ENCODE measurements at regions not wholly inside any gene's neighbourhood (a gene's known extent, or its start where the extent isn't known, plus 50 kb on each side); places are given as distances from the start of the nearest gene placed in this dataset.

DNA sequence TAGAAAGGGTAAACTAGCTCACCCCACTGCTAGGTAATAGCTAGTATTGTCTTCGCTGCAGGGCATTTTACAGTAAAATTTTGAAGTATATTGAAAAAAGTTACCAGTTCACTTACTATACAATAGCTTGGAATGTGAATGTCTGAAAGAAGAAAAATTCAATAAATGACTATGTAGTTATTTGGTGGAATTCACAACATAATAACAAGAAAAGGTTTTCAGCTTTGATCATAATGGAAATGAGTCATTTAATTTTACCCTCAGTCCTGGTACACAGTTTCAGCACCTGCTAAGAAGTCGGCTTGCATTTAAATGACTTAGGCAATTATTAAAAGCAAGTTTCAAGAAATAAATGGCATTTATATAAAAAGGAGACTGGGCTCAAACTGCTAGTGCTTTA, 90.4 kb downstream of the NUP35 start:
- peaks cover 1% of the 10 kb centered on the region for H3K9me3 ChIP-seq (replicated peaks)
- H3K4me1 ChIP-seq, result no peaks in the 10 kb centered on the region
- no peaks in the 10 kb centered on the region for H3K36me3 ChIP-seq
- TF ChIP-seq, protein P1, sequence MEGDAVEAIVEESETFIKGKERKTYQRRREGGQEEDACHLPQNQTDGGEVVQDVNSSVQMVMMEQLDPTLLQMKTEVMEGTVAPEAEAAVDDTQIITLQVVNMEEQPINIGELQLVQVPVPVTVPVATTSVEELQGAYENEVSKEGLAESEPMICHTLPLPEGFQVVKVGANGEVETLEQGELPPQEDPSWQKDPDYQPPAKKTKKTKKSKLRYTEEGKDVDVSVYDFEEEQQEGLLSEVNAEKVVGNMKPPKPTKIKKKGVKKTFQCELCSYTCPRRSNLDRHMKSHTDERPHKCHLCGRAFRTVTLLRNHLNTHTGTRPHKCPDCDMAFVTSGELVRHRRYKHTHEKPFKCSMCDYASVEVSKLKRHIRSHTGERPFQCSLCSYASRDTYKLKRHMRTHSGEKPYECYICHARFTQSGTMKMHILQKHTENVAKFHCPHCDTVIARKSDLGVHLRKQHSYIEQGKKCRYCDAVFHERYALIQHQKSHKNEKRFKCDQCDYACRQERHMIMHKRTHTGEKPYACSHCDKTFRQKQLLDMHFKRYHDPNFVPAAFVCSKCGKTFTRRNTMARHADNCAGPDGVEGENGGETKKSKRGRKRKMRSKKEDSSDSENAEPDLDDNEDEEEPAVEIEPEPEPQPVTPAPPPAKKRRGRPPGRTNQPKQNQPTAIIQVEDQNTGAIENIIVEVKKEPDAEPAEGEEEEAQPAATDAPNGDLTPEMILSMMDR (IDR thresholded peaks at IDR 0.05; ENCODE audit: borderline replicate concordance), result no peak
- no peak overlapping the region for H3K27ac ChIP-seq (replicated peaks)
- intact Hi-C loops (cut with micrococcal nuclease), result no loop called here
- no peak overlapping the region for H3K4me3 ChIP-seq
- no peaks in the 10 kb centered on the region for H3K27me3 ChIP-seq (ENCODE audit: low read depth)
- no peak for DNase-seq

DNA sequence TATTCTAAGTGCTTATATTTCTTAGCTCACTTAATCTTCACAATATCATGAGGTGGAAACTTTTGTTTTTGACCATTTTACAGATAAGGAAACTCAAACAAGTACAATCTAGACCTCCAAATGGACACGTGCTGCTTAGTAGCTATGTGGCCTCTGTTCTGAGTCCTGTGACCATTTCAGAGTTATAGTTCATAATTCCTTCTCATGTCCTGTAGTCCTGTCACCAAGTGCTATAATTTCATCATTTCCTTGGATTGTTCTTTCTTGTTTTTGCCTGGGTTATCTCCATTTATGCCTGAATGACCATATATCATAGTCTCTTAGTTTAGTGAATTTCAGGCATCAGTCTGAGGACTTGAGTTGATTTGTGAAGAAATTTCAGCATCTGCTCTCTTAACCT, 91.7 kb downstream of the NUP35 start:
- intact Hi-C loops (cut with micrococcal nuclease), result no loop called here
- TF ChIP-seq, protein P1 (IDR thresholded peaks at IDR 0.05; ENCODE audit: borderline replicate concordance), result no peak
- H3K4me3 ChIP-seq, result no peak overlapping the region

DNA sequence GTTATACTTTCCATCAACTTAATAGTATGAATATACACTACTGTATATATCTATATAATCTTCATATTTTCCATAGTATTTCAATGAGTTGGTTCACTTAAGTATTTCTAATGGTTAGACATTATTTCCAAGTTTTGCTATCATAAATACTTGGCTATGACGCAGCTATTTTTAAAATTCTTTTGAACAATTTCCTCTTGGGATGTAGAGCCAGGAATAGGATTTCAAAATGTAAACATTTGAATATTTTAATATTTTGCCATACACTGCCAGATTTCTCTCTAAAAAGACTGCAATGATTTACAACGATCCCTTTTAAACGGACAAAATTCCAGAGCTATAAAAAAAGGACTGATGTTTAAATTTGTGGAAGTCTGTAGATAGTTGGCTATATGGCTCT, 95.6 kb downstream of the NUP35 start:
- TF ChIP-seq, protein P1 (IDR thresholded peaks at IDR 0.05; ENCODE audit: borderline replicate concordance), result no peak
- Histone ChIP-seq H3K36me3 (no peaks in the 10 kb centered on the region), H3K4me3 (no peak overlapping the region), H3K27me3 (ENCODE audit: low read depth) (no peaks in the 10 kb centered on the region), H3K27ac (replicated peaks) (no peak overlapping the region), H3K4me1 (no peaks in the 10 kb centered on the region), H3K9me3 (replicated peaks) (no peaks in the 10 kb centered on the region)
- intact Hi-C loops (cut with micrococcal nuclease), result no loop called here
- no peak for DNase-seq

More for the DNA sequence above, 91.7 kb downstream of the NUP35 start:
- H3K4me1 ChIP-seq, result no peaks in the 10 kb centered on the region
- no peak for DNase-seq
- no peaks in the 10 kb centered on the region for H3K36me3 ChIP-seq
- H3K9me3 ChIP-seq (replicated peaks), result no peaks in the 10 kb centered on the region
- H3K27ac ChIP-seq (replicated peaks), result no peak overlapping the region
- no peaks in the 10 kb centered on the region for H3K27me3 ChIP-seq (ENCODE audit: low read depth)

DNA sequence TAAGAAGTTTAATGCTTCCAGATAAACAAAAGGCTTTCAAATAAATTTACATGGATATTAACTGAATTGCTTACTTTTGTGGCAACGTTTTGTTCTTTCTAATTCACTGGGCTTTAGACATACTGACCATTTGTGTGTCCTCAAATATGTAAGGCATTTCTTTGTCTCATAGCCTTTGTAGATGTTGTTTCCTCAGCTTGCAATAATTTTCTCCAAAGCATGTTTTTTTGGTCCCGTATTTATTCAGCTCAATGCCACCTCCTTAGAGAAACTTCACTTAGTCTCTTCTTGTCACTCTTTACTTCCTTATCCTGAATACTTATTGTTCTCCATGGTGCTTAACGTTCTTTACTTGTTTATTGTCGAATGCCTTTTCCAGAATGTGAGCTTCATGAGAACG, 98.5 kb downstream of the NUP35 start:
- intact Hi-C loops (cut with micrococcal nuclease), result no loop called here
- no peak for DNase-seq
- no peaks in the 10 kb centered on the region for H3K27me3 ChIP-seq (ENCODE audit: low read depth)
- H3K27ac ChIP-seq (replicated peaks), result no peak overlapping the region
- H3K9me3 ChIP-seq (replicated peaks), result no peaks in the 10 kb centered on the region
- TF ChIP-seq, protein P1 (IDR thresholded peaks at IDR 0.05; ENCODE audit: borderline replicate concordance), result no peak
- H3K4me1 ChIP-seq, result peaks cover 10% of the 10 kb centered on the region
- no peaks in the 10 kb centered on the region for H3K36me3 ChIP-seq
- H3K4me3 ChIP-seq, result no peak overlapping the region

DNA sequence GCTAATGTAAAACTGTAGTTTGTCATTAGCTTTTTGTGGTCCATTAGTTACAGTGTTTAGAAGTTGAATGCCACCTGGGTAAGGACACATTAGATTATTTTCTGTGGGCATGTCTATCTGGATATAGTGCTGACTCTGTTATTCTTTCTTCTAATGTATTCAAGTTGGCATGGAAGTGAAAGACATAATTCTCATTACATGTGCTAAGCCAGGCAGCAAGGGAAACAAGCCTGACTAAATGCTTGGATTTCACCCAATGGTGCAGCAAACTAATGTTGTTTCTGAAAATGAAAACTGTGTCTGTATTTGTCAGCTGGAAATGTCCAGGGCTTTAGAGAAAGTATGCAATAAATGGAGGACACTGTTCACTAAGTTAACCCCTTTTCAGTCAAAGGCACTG, 100.7 kb downstream of the NUP35 start:
- TF ChIP-seq, protein P1 (IDR thresholded peaks at IDR 0.05; ENCODE audit: borderline replicate concordance), result no peak
- peaks cover 10% of the 10 kb centered on the region for H3K4me1 ChIP-seq
- no peak overlapping the region for H3K27ac ChIP-seq (replicated peaks)
- DNase-seq, result no peak
- no peaks in the 10 kb centered on the region for H3K9me3 ChIP-seq (replicated peaks)
- intact Hi-C loops (cut with micrococcal nuclease), result no loop called here
- no peaks in the 10 kb centered on the region for H3K27me3 ChIP-seq (ENCODE audit: low read depth)
- no peak overlapping the region for H3K4me3 ChIP-seq
- H3K36me3 ChIP-seq, result no peaks in the 10 kb centered on the region

DNA sequence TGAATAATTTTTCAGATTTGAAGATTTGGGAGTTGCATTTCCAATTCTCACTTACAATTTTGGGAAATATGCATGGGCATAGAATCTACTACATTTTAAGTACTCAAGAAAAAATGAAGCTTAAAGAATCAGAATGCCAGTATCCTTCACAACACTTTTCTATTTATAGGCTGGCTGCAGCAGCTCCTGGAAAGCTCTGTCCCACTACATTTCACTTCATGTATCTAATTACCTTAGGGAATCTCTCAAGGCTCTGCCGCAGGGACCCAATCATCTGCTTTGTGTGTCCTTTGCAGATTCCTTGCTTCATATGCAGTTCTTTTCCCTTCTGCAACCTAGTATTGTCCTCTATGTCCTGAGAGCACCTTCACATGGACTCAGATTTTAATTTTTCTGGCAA, 102.9 kb downstream of the NUP35 start:
- no peaks in the 10 kb centered on the region for H3K27me3 ChIP-seq (ENCODE audit: low read depth)
- H3K36me3 ChIP-seq, result no peaks in the 10 kb centered on the region
- TF ChIP-seq, protein P1 (IDR thresholded peaks at IDR 0.05; ENCODE audit: borderline replicate concordance), result no peak
- peaks cover 10% of the 10 kb centered on the region for H3K4me1 ChIP-seq
- H3K4me3 ChIP-seq, result no peak overlapping the region
- H3K9me3 ChIP-seq (replicated peaks), result no peaks in the 10 kb centered on the region
- no peak for DNase-seq
- H3K27ac ChIP-seq (replicated peaks), result no peak overlapping the region
- intact Hi-C loops (cut with micrococcal nuclease), result no loop called here

Data from left ventricle myocardium inferior (tissue), 1 donor.